HUES6 (cell line): ENCODE measurements at regions not wholly inside any gene's neighbourhood (a gene's known extent, or its start where the extent isn't known, plus 50 kb on each side); places are given as distances from the start of the nearest gene placed in this dataset.

Source experiments
- H3K27ac ChIP-seq: 2 replicates; pipeline ENCODE4 v1.7.0; 2013; ENCODE audit warnings: low read depth, mild to moderate bottlenecking, low read length, inconsistent platforms
- H3K27me3 ChIP-seq: 2 replicates; pipeline ENCODE4 v1.6.1; 2013; ENCODE audit warnings: low read length; ENCODE audit not compliant: control insufficient read depth, insufficient read depth
- H3K36me3 ChIP-seq: 2 replicates; pipeline ENCODE4 v1.6.1; 2013; ENCODE audit warnings: low read length; ENCODE audit not compliant: control insufficient read depth, insufficient read depth
- H3K4me1 ChIP-seq: 2 replicates; pipeline ENCODE4 v1.6.1; 2013; ENCODE audit warnings: low read length; ENCODE audit not compliant: control insufficient read depth, insufficient read depth
- H3K4me3 ChIP-seq: 2 replicates; pipeline ENCODE4 v1.5.1; 2013; ENCODE audit warnings: low read depth, low read length
- H3K9ac ChIP-seq: one replicate; pipeline ENCODE4 v1.6.1; 2013; ENCODE audit warnings: mild to moderate bottlenecking, low read length
- H3K9me3 ChIP-seq: 2 replicates; pipeline ENCODE4 v1.6.1; 2013; ENCODE audit warnings: low read depth, low read length; ENCODE audit not compliant: control insufficient read depth, insufficient read depth

- no peak overlapping the region for H3K9ac ChIP-seq
- no peaks in the 10 kb centered on the region for H3K27me3 ChIP-seq
- no peaks in the 10 kb centered on the region for H3K36me3 ChIP-seq
- no peak overlapping the region for H3K27ac ChIP-seq
- no peaks in the 10 kb centered on the region for H3K9me3 ChIP-seq
- H3K4me3 ChIP-seq, result no peak overlapping the region
- H3K4me1 ChIP-seq, result peaks cover 9% of the 10 kb centered on the region
Observed at GRCh38 chr5:155492191-155492590, 478.6 kb downstream of the KIF4B start.

DNA sequence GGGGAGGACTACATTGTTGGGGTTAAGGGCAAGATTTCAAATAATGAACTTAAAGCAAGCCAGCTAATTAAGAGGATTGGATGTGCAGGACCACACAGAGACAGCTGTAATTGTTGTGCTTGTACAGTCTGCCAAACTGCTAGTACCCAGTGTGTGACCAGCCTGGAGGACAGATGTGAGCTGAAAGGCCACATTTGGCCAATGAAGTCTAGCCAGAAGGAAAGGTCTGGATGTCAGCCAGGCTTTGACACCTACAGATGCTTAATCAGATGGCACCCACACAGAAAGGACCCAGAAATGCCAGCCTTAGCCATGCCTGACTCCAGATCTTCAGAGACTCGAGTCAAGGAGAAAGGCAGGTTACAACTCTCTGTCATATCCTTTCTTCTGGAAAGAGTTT is 491.1 kb downstream of the KIF4B start:
- Histone ChIP-seq H3K9me3 (no peaks in the 10 kb centered on the region), H3K27ac (no peak overlapping the region), H3K36me3 (no peaks in the 10 kb centered on the region), H3K9ac (no peak overlapping the region), H3K4me3 (no peak overlapping the region), H3K27me3 (no peaks in the 10 kb centered on the region), H3K4me1 (no peaks in the 10 kb centered on the region)

DNA sequence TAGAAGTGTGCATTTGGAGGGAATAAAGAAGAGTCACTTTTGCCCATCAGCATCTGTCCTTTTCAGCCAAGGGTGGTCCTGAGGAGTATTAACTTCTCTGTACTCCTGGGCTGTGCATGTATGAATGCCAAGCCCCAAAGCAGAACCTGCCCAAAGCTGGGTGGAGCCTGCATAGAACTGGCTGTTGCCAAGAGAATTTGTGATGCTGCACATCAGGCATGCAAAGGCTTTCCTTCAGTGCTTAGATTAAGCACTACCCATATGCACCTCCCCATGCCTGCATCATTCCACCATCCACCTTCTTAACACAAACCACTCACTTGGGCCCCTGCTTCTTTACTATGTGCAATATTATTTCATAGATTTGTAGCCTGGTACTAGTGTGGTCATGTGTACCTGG is 493.8 kb downstream of the KIF4B start:
- Histone ChIP-seq H3K9ac (no peak overlapping the region), H3K9me3 (no peaks in the 10 kb centered on the region), H3K36me3 (no peaks in the 10 kb centered on the region), H3K27me3 (no peaks in the 10 kb centered on the region), H3K27ac (no peak overlapping the region), H3K4me1 (peaks cover 7% of the 10 kb centered on the region), H3K4me3 (no peak overlapping the region)

DNA sequence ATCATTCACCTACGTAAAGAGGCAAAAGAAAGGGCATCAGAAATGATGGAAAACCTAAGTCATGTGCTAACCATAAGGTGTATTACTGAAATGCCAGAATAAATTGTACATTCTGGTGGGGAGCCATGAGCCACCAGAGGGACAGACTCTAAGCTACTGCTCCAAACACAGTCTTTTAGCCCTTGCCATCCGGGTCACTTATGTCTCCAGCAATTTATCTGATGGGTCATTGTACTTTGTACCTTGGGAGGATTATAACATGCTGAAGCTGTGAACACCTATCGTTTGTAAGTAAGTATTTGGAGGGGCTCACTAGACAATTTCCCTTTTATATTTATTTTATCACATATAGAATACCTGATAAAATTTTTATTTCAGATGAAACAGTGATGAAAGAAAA is 495.1 kb downstream of the KIF4B start:
- Histone ChIP-seq H3K27ac (no peak overlapping the region), H3K4me3 (no peak overlapping the region), H3K27me3 (no peaks in the 10 kb centered on the region), H3K4me1 (peaks cover 15% of the 10 kb centered on the region), H3K36me3 (no peaks in the 10 kb centered on the region), H3K9me3 (no peaks in the 10 kb centered on the region), H3K9ac (no peak overlapping the region)

DNA sequence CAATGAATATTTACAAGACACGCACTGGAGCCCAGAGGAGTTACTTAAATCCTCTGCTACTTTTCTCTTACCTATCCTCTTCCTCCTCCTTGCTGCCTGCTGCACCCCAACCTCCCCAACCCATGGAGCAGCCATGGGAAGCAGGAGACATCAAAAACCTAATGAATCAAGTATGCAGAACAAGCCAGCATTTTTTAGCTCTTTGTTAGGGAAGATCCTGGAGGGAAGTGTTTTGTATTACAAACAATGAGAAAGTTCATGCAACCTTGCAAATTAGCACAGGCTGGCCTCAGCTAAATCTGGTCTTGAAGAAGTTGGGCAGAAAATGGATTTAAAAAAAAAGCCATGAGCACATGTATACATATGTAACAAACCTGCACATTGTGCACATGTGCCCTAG is 498.8 kb downstream of the KIF4B start:
- H3K9ac ChIP-seq, result no peak overlapping the region

GRCh38 chr5:155514105-155514563 is 500.6 kb downstream of the KIF4B start:
- no peaks in the 10 kb centered on the region for H3K27me3 ChIP-seq
- no peak overlapping the region for H3K4me3 ChIP-seq
- H3K4me1 ChIP-seq, result peaks cover 21% of the 10 kb centered on the region
- H3K9ac ChIP-seq, result no peak overlapping the region
- H3K9me3 ChIP-seq, result no peaks in the 10 kb centered on the region
- H3K36me3 ChIP-seq, result no peaks in the 10 kb centered on the region
- H3K27ac ChIP-seq, result no peak overlapping the region

More for the DNA sequence above, 498.8 kb downstream of the KIF4B start:
- no peaks in the 10 kb centered on the region for H3K36me3 ChIP-seq
- H3K27me3 ChIP-seq, result no peaks in the 10 kb centered on the region
- H3K4me3 ChIP-seq, result no peak overlapping the region; the same call in 1 of the 2 replicates
- peak overlapping the region; percentile 51; the same call in 1 of the 2 replicates for H3K27ac ChIP-seq
- H3K4me1 ChIP-seq, result peaks cover 21% of the 10 kb centered on the region
- no peaks in the 10 kb centered on the region for H3K9me3 ChIP-seq

DNA sequence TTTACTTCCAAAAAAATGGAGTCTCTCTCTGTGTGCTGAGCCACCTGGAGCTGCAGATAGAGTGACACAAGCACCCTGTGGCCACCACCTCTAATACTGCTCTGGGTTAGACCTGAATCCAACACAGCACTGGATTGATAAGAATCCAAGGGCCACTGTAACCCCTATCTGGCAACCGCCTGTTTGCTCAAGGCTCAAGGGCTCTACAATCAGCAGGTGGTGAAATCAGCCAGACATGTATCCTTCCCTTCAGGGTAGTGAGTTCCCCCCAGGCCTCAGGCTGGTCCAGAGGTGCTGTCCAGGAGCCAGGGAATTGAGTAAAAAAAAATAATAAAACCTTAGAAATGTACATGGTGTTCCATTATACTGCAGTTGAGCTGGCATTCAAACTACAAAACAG is 509.0 kb downstream of the KIF4B start:
- Histone ChIP-seq H3K9me3 (no peaks in the 10 kb centered on the region), H3K4me1 (no peaks in the 10 kb centered on the region), H3K27me3 (no peaks in the 10 kb centered on the region), H3K36me3 (no peaks in the 10 kb centered on the region), H3K4me3 (no peak overlapping the region), H3K27ac (no peak overlapping the region), H3K9ac (no peak overlapping the region)

DNA sequence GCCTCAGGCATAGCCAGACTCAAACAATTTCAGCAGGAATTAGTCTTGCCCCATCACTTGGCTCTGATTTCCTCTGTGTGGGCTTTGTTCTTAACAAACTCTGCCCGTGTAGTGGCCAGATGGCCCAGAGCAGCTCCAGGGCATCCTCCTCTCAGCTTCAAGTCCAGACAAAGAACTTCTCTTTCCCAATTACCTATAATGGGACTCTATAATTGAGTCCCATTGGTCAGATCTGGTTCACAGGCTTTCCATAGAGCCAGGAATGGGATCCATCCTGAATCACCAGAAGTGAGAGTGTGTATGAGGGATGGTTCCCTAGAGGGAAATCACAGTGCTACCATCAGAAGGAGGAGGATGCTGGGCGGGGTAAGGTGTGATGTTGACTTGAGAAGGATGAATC is 515.8 kb downstream of the KIF4B start:
- H3K4me1 ChIP-seq, result peaks cover 2% of the 10 kb centered on the region; the same call in 1 of the 2 replicates
- H3K27me3 ChIP-seq, result no peaks in the 10 kb centered on the region
- no peak overlapping the region for H3K4me3 ChIP-seq
- no peaks in the 10 kb centered on the region for H3K9me3 ChIP-seq
- no peak overlapping the region for H3K27ac ChIP-seq
- H3K36me3 ChIP-seq, result no peaks in the 10 kb centered on the region
- H3K9ac ChIP-seq, result no peak overlapping the region

GRCh38 chr5:155530046-155530445 is 516.5 kb downstream of the KIF4B start:
- no peak overlapping the region for H3K9ac ChIP-seq
- no peak overlapping the region for H3K27ac ChIP-seq
- no peak overlapping the region for H3K4me3 ChIP-seq

DNA sequence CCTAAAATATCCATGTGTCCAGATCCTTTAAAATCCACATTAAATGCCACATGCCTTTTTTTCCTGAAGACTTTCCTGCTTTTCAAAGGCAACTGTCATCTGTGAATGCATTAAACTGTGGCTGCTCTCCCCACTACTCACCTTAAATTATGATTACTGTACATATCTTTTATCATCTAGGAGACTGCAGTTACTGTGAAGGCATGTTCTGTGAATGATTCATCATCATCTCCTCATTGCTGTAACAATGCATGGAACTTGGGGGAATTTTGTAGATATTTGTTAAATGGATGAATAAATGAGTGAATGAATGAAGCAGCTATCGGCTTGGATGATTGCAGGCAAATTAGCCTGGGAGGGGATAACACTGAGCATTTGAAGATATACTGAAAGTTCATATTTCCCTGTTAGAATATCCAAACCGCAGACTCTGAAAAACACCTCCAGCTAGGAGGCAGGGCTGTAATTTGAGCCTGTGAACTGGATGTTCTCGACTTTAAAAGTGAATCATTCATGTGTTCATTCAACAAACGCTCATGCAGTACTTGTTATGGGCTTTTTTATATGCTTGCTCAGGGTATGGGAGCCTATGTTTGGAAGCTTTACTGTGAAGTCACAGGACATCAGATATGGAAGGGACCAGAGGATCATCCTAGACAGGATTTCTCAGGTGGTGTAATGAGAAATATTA is 519.2 kb downstream of the KIF4B start:
- no peaks in the 10 kb centered on the region for H3K27me3 ChIP-seq
- no peaks in the 10 kb centered on the region for H3K9me3 ChIP-seq
- H3K9ac ChIP-seq, result no peak overlapping the region
- no peak overlapping the region for H3K4me3 ChIP-seq
- H3K36me3 ChIP-seq, result no peaks in the 10 kb centered on the region
- no peak overlapping the region for H3K27ac ChIP-seq
- H3K4me1 ChIP-seq, result peaks cover 2% of the 10 kb centered on the region; the same call in 1 of the 2 replicates

More at GRCh38 chr5:155530046-155530445, 516.5 kb downstream of the KIF4B start:
- no peaks in the 10 kb centered on the region for H3K36me3 ChIP-seq
- H3K4me1 ChIP-seq, result peaks cover 2% of the 10 kb centered on the region; the same call in 1 of the 2 replicates
- no peaks in the 10 kb centered on the region for H3K27me3 ChIP-seq
- no peaks in the 10 kb centered on the region for H3K9me3 ChIP-seq

DNA sequence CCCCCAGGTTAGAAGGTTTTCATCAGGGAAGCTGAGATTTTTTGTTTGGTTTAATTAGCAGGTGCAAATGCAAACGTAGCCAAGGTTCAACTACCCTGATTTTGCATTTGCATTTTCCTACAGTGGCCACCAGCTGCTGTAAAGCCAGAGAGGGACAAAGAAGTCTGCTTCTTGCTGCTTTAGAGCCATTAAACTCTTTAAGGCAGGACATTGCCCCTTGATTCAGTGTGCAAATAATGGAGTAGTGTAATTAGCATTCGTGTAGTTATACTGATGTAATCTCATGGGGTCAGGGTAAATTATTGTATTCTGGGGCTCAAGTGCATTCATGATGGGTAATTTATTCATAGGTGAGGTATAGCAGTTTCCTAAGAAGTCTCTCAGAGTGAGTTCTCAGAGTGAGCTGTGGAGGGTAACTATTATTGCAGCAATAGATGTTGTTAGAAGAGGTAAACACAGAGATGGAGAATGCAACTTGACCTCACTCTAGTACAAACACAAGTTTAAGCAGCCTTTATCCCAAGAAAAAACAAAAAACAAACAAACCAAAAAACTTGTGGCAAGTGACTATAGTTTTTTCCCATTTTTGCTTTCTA is 526.5 kb downstream of the KIF4B start:
- Histone ChIP-seq H3K27ac (no peak overlapping the region), H3K4me1 (peaks cover 14% of the 10 kb centered on the region), H3K9ac (no peak overlapping the region), H3K27me3 (no peaks in the 10 kb centered on the region), H3K36me3 (no peaks in the 10 kb centered on the region), H3K9me3 (no peaks in the 10 kb centered on the region), H3K4me3 (no peak overlapping the region; the same call in 1 of the 2 replicates)
